Tibial nerve (tissue), 4 donors: ENCODE measurements at regions not wholly inside any gene's neighbourhood (a gene's known extent, or its start where the extent isn't known, plus 50 kb on each side); places are given as distances from the start of the nearest gene placed in this dataset.

Experiments
- DNase-seq, 2 donors: peaks; one replicate each; pipeline ENCODE4 v3.0.0-alpha.2; 2019; ENCODE audit warnings: low spot score in 2 of 2
- H3K27ac ChIP-seq, 4 donors: fragments of 200-600 bp; sonication (generic) in 3 of 4; one replicate each; pipeline ENCODE4 v1.5.1; 2017 to 2019; ENCODE audit warnings: mild to moderate bottlenecking in 1 of 4
- H3K27me3 ChIP-seq, 2 donors: fragments of 200-600 bp; sonication (generic) in 1 of 2; one replicate each; pipeline versions ENCODE4 v1.5.1 to v1.6.0; 2017 to 2019
- H3K36me3 ChIP-seq, 3 donors: fragments of 200-600 bp; sonication (generic); one replicate each; pipeline ENCODE4 v1.5.1; 2018 to 2019
- H3K4me1 ChIP-seq, 4 donors: fragments of 200-600 bp; sonication (generic) in 3 of 4; one replicate each; pipeline ENCODE4 v1.5.1; 2017 to 2019
- H3K4me3 ChIP-seq, 4 donors: fragments of 200-600 bp; sonication (generic) in 3 of 4; one replicate each; pipeline ENCODE4 v1.5.1; 2017 to 2019; ENCODE audit warnings: mild to moderate bottlenecking in 1 of 4, moderate library complexity in 1 of 4
- H3K9me3 ChIP-seq, 4 donors: fragments of 200-600 bp; sonication (generic) in 3 of 4; one replicate each; pipeline ENCODE4 v1.5.1; 2017 to 2019
- CTCF ChIP-seq, 5 experiments: fragments of 200-600 bp in 3 of 5; fragments of 450-650 bp in 2 of 5; sonication (generic) in 3 of 5; IDR thresholded peaks; one replicate each; pipeline ENCODE4 v1.5.1; 2016 to 2019; ENCODE audit warnings: antibody characterized with exemption in 5 of 5, mild to moderate bottlenecking in 3 of 5, moderate library complexity in 2 of 5
- EP300 ChIP-seq, 2 donors: sonication (generic); formaldehyde crosslinking; IDR thresholded peaks; one replicate each; pipeline ENCODE4 v1.6.1; 2017; ENCODE audit warnings: antibody characterized with exemption in 2 of 2, mild to moderate bottlenecking in 1 of 2
- POLR2A ChIP-seq, 2 donors: fragments of 450-650 bp; IDR thresholded peaks; one replicate each; pipeline ENCODE4 v1.6.1; 2017; ENCODE audit warnings: antibody characterized with exemption in 2 of 2, mild to moderate bottlenecking in 2 of 2, moderate library complexity in 2 of 2
- WGBS, 2 donors: methylation state at CpG; one replicate each; pipeline ENCODE4 v1.1.5; 2018; 5-methylcytosine and 5-hydroxymethylcytosine counted together

GRCh38 chr22:23391022-23391421 is 189.1 kb downstream of the IGLL1 start:
- H3K9me3 ChIP-seq = no peaks in the 10 kb centered on the region
- peaks cover 0 to 2% (median under 1%) of the 10 kb centered on the region in 4 donors for H3K4me1 ChIP-seq
- H3K27me3 ChIP-seq = no peaks in the 10 kb centered on the region
- no peak for TF ChIP-seq POLR2A (IDR thresholded peaks at IDR 0.05)
- no peak for TF ChIP-seq CTCF (IDR thresholded peaks at IDR 0.05)
- no peak for TF ChIP-seq EP300 (IDR thresholded peaks at IDR 0.05)
- no peak for DNase-seq
- H3K36me3 ChIP-seq = no peaks in the 10 kb centered on the region
- H3K27ac ChIP-seq = no peak overlapping the region
- no peak overlapping the region for H3K4me3 ChIP-seq
- 85% methylated on average over 12 to 14 of the region's 14 CpGs for WGBS, 2 donors

GRCh38 chr22:23389271-23390071 is 190.6 kb downstream of the IGLL1 start:
- H3K4me3 ChIP-seq = no peak overlapping the region
- peaks cover 0 to 16% (median 7%) of the 10 kb centered on the region in 4 donors for H3K4me1 ChIP-seq
- H3K9me3 ChIP-seq = no peaks in the 10 kb centered on the region
- no peaks in the 10 kb centered on the region for H3K36me3 ChIP-seq
- no peak overlapping the region for H3K27ac ChIP-seq
- DNase-seq = no peak
- no peaks in the 10 kb centered on the region for H3K27me3 ChIP-seq
- WGBS, 2 donors = 51 to 62% methylated on average over 18 to 21 of the region's 21 CpGs
- TF ChIP-seq CTCF (IDR thresholded peaks at IDR 0.05) = no peak
- TF ChIP-seq EP300 (IDR thresholded peaks at IDR 0.05) = no peak

GRCh38 chr22:23388517-23388890 is 191.6 kb downstream of the IGLL1 start:
- no peak for DNase-seq
- WGBS, 2 donors = 64 to 78% methylated on average over 7 of the region's 8 CpGs
- Histone ChIP-seq H3K4me1 (peaks cover 0 to 26% (median 10%) of the 10 kb centered on the region in 4 donors), H3K9me3 (no peaks in the 10 kb centered on the region), H3K27ac (no peak overlapping the region), H3K27me3 (no peaks in the 10 kb centered on the region), H3K4me3 (no peak overlapping the region), H3K36me3 (no peaks in the 10 kb centered on the region)
- TF ChIP-seq POLR2A (IDR thresholded peaks at IDR 0.05) (no peak), CTCF (IDR thresholded peaks at IDR 0.05) (no peak), EP300 (IDR thresholded peaks at IDR 0.05) (no peak)

GRCh38 chr22:23387827-23388516 is 192.1 kb downstream of the IGLL1 start:
- TF ChIP-seq EP300 (IDR thresholded peaks at IDR 0.05) (no peak), POLR2A (IDR thresholded peaks at IDR 0.05) (no peak), CTCF (IDR thresholded peaks at IDR 0.05) (no peak)
- no peaks in the 10 kb centered on the region for H3K9me3 ChIP-seq
- 71 to 78% methylated on average over 17 to 19 of the region's 32 CpGs for WGBS, 2 donors
- no peaks in the 10 kb centered on the region for H3K27me3 ChIP-seq
- H3K36me3 ChIP-seq = no peaks in the 10 kb centered on the region
- H3K4me1 ChIP-seq = peaks cover 0 to 27% (median 10%) of the 10 kb centered on the region in 4 donors
- H3K4me3 ChIP-seq = no peak overlapping the region
- DNase-seq = no peak
- H3K27ac ChIP-seq = no peak overlapping the region
